Tibial nerve (tissue), 4 donors: ENCODE measurements at regions not wholly inside any gene's neighbourhood (a gene's known extent, or its start where the extent isn't known, plus 50 kb on each side); places are given as distances from the start of the nearest gene placed in this dataset.
"Not testable (repeated sequence)": the region's sequence is repeated elsewhere in the genome, so short reads cannot be mapped to it uniquely, and the experiment has no call there.

Experiments used
- DNase-seq, 2 donors: peaks; one replicate each; pipeline ENCODE4 v3.0.0-alpha.2; 2019; ENCODE audit warnings: low spot score in 2 of 2
- H3K27ac ChIP-seq, 4 donors: fragments of 200-600 bp; sonication (generic) in 3 of 4; one replicate each; pipeline ENCODE4 v1.5.1; 2017 to 2019; ENCODE audit warnings: mild to moderate bottlenecking in 1 of 4
- H3K27me3 ChIP-seq, 2 donors: fragments of 200-600 bp; sonication (generic) in 1 of 2; one replicate each; pipeline versions ENCODE4 v1.5.1 to v1.6.0; 2017 to 2019
- H3K36me3 ChIP-seq, 3 donors: fragments of 200-600 bp; sonication (generic); one replicate each; pipeline ENCODE4 v1.5.1; 2018 to 2019
- H3K4me1 ChIP-seq, 4 donors: fragments of 200-600 bp; sonication (generic) in 3 of 4; one replicate each; pipeline ENCODE4 v1.5.1; 2017 to 2019
- H3K4me3 ChIP-seq, 4 donors: fragments of 200-600 bp; sonication (generic) in 3 of 4; one replicate each; pipeline ENCODE4 v1.5.1; 2017 to 2019; ENCODE audit warnings: mild to moderate bottlenecking in 1 of 4, moderate library complexity in 1 of 4
- H3K9me3 ChIP-seq, 4 donors: fragments of 200-600 bp; sonication (generic) in 3 of 4; one replicate each; pipeline ENCODE4 v1.5.1; 2017 to 2019
- CTCF ChIP-seq, 5 experiments: fragments of 200-600 bp in 3 of 5; fragments of 450-650 bp in 2 of 5; sonication (generic) in 3 of 5; IDR thresholded peaks; one replicate each; pipeline ENCODE4 v1.5.1; 2016 to 2019; ENCODE audit warnings: antibody characterized with exemption in 5 of 5, mild to moderate bottlenecking in 3 of 5, moderate library complexity in 2 of 5
- EP300 ChIP-seq, 2 donors: sonication (generic); formaldehyde crosslinking; IDR thresholded peaks; one replicate each; pipeline ENCODE4 v1.6.1; 2017; ENCODE audit warnings: antibody characterized with exemption in 2 of 2, mild to moderate bottlenecking in 1 of 2
- POLR2A ChIP-seq, 2 donors: fragments of 450-650 bp; IDR thresholded peaks; one replicate each; pipeline ENCODE4 v1.6.1; 2017; ENCODE audit warnings: antibody characterized with exemption in 2 of 2, mild to moderate bottlenecking in 2 of 2, moderate library complexity in 2 of 2
- WGBS, 2 donors: methylation state at CpG; one replicate each; pipeline ENCODE4 v1.1.5; 2018; 5-methylcytosine and 5-hydroxymethylcytosine counted together

- Histone ChIP-seq H3K27ac (no peak overlapping the region), H3K36me3 (no peaks in the 10 kb centered on the region), H3K4me1 (no peaks in the 10 kb centered on the region), H3K27me3 (no peaks in the 10 kb centered on the region), H3K4me3 (no peak overlapping the region), H3K9me3 (peaks cover 0 to 4% (median 0%) of the 10 kb centered on the region in 4 donors)
- DNase-seq: no peak
- no peak for TF ChIP-seq EP300 (IDR thresholded peaks at IDR 0.05)
- no peak for TF ChIP-seq CTCF (IDR thresholded peaks at IDR 0.05)
- TF ChIP-seq POLR2A (IDR thresholded peaks at IDR 0.05): no peak
- 63 to 66% methylated on average over 2 of the region's 2 CpGs for WGBS, 2 donors
These were observed 216.7 kb downstream of the TXNL1 start for GRCh38 chr18:56421647-56422046.

- WGBS, 2 donors: 94 to 97% methylated on average over 5 of the region's 5 CpGs
- not testable (repeated sequence) for H3K36me3 ChIP-seq, H3K9me3 ChIP-seq, H3K27me3 ChIP-seq, H3K27ac ChIP-seq, DNase-seq, H3K4me1 ChIP-seq, H3K4me3 ChIP-seq
These were observed 217.5 kb downstream of the TXNL1 start for GRCh38 chr18:56420868-56421267.

GRCh38 chr18:56414357-56414756 is 224.0 kb downstream of the TXNL1 start:
- DNase-seq: no peak
- H3K4me1 ChIP-seq: no peaks in the 10 kb centered on the region
- TF ChIP-seq CTCF (IDR thresholded peaks at IDR 0.05): no peak
- TF ChIP-seq POLR2A (IDR thresholded peaks at IDR 0.05): no peak
- TF ChIP-seq EP300 (IDR thresholded peaks at IDR 0.05): no peak
- no peaks in the 10 kb centered on the region for H3K9me3 ChIP-seq
- no peak overlapping the region for H3K4me3 ChIP-seq
- H3K27me3 ChIP-seq: no peaks in the 10 kb centered on the region
- no peak overlapping the region for H3K27ac ChIP-seq
- 94 to 97% methylated on average over 2 of the region's 2 CpGs for WGBS, 2 donors
- H3K36me3 ChIP-seq: no peaks in the 10 kb centered on the region

- Histone ChIP-seq H3K27ac (no peak overlapping the region), H3K4me1 (no peaks in the 10 kb centered on the region), H3K27me3 (no peaks in the 10 kb centered on the region), H3K4me3 (no peak overlapping the region), H3K36me3 (no peaks in the 10 kb centered on the region), H3K9me3 (no peaks in the 10 kb centered on the region)
- no peak for DNase-seq
- WGBS, 2 donors: 79 to 84% methylated on average over 3 of the region's 3 CpGs
- TF ChIP-seq EP300 (IDR thresholded peaks at IDR 0.05): no peak
- no peak for TF ChIP-seq POLR2A (IDR thresholded peaks at IDR 0.05)
- TF ChIP-seq CTCF (IDR thresholded peaks at IDR 0.05): no peak
These were observed 224.5 kb downstream of the TXNL1 start for GRCh38 chr18:56413862-56414261.

GRCh38 chr18:56412951-56413350 is 225.4 kb downstream of the TXNL1 start:
- H3K4me3 ChIP-seq: no peak overlapping the region
- no peaks in the 10 kb centered on the region for H3K27me3 ChIP-seq
- H3K4me1 ChIP-seq: no peaks in the 10 kb centered on the region
- DNase-seq: no peak
- no peak overlapping the region for H3K27ac ChIP-seq
- 90 to 94% methylated on average over 1 of the region's 1 CpG for WGBS, 2 donors
- H3K36me3 ChIP-seq: no peaks in the 10 kb centered on the region
- no peak for TF ChIP-seq CTCF (IDR thresholded peaks at IDR 0.05)
- no peak for TF ChIP-seq POLR2A (IDR thresholded peaks at IDR 0.05)
- no peak for TF ChIP-seq EP300 (IDR thresholded peaks at IDR 0.05)
- H3K9me3 ChIP-seq: no peaks in the 10 kb centered on the region

DNA sequence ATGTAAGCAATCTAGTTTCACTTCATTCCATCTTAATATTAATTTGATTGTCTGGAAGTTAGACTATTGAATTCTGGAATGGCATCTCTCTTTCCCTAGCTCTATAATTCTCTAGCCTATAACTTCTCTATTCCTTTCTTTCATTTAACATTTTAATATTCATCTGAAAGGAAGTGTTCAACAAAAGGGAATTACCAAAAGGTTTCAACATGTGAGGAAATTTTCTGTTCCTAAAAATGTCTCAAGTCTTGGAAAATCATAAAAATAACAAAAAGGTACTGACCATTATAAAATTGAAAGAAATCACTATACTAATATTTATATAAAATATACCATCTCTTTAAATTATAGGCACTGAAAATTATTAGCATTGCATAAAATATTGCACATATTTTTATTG is 228.7 kb downstream of the TXNL1 start:
- Histone ChIP-seq H3K36me3 (no peaks in the 10 kb centered on the region), H3K9me3 (no peaks in the 10 kb centered on the region), H3K27me3 (no peaks in the 10 kb centered on the region), H3K4me3 (no peak overlapping the region), H3K27ac (no peak overlapping the region), H3K4me1 (no peaks in the 10 kb centered on the region)
- no peak for DNase-seq
- TF ChIP-seq CTCF (IDR thresholded peaks at IDR 0.05) (no peak), EP300 (IDR thresholded peaks at IDR 0.05) (no peak), POLR2A (IDR thresholded peaks at IDR 0.05) (no peak)
